ENCODE measurements at regions not wholly inside any gene's neighbourhood (a gene's known extent, or its start where the extent isn't known, plus 50 kb on each side); places are given as distances from the start of the nearest gene placed in this dataset.
A peak's percentile ranks its signal among the peaks of the same experiment; 100 is the strongest.

GRCh38 chr14:95466506-95466905 is 49.9 kb downstream of the SYNE3 start:
- DNase-seq, result no peak

DNA sequence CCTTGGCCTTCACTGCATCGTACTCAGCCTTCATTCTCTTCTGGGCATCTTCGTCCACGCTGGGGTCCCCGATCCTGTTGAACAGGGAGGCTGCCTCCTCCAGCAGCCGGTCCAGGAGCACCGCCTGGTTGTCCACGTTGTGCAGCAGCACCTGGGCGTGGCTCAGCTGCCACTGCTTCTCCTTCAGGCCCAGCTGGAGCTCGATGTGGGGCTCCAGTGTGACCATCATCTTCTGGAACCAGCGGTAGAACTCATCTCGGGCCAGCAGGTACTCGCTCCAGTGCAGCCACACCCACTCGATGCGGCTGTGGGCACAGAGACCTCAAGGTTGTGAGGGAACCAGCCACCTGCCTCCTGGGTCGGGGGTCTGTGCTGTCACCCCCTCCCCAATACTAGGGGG is 50.5 kb downstream of the SYNE3 start:
- no peak for DNase-seq

DNA sequence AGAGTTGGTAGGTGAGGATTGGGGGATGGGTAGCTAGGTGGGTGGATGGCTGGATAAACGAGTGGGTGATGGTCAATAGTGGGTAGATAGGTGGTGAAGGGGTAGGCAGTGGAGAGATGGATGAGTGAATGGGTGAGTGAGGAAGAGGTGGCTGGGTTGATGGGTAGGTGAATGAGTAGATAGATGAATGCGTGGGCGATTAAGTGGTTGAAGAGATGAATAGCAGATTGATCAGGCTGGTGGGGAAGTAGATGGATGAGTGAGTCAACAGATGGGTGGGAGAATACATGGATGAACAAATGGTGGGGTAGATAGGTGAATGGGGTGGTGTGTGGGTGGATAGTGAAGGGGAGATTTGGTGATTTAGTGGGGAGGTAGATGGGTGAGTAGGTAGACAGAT is 51.1 kb downstream of the SYNE3 start:
- no peak for DNase-seq

DNA sequence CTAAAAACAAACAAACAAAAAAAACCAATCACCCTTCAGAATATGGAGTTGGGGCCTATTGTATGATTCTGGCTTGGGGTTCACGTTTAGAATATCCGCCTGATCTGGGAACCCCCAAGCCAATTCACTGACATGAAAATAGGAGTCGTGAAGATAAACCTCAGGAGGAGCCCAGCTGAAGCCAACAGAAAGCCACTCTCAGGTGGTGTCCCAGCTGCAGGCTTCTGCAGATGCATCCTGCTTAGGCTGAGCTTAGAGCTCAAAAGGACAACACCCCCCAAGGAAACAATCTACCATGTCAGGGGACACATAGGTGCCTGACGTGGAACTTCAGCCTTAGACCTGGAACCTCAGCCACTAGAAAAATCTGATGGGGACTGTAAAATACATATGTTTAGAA is 51.9 kb downstream of the SYNE3 start:
- no peak for DNase-seq

DNA sequence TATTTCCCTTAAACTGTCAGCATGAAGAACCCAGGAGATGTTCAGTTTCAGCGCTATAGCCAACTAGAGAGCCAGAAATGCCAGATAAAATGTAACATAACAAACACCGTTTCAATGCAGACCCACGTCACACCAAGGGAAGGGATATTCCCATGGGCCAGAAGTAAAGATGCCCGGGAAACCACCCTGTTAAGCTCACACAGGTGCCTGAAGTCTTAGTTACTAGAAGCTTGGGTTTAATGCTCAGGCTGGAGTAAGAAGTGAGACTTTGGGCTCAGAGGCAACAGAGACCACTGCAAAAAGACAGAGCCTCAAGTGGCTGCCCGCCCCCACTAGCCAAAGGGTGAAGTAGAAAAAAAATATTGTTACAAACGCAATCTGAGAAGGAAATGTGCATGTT is 52.3 kb downstream of the SYNE3 start:
- no peak for DNase-seq

DNA sequence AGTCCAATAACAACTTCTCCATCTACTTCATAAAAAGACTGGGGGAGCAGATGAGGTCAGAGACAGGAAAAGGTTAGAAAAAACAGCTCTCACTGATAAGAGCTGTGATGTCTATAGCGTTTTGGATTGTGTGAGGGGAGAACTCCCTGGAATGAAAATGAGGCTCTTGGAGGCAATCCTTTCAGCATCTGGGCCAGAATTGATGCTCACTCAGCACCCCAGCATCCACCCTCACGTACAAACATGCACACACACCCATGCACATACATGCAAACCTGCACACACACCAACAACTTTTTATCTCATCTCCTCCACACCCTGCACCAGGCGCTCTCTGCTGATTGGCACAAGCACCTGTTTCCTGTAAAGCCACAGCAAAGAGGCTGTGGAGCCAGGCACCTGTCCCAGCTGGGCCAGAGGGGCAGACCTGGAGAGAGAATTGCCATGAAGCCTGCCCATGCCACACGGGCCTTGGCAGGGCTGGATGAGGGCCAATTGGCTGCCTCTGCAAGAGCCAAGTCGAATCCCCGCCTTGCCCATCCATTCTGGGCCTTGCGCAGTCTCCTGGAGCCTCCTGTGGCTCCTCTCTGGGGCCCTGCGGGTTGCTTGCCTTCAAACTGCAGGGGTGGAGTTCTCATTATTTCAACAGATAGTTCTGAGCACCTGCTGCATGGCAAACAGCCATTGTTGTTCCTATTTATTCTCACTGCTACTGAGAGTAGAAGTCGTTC is 53.1 kb downstream of the SYNE3 start:
- peak; percentile 36 for DNase-seq

GRCh38 chr14:95462491-95462890 is 54.0 kb downstream of the SYNE3 start:
- DNase-seq, result no peak

DNA sequence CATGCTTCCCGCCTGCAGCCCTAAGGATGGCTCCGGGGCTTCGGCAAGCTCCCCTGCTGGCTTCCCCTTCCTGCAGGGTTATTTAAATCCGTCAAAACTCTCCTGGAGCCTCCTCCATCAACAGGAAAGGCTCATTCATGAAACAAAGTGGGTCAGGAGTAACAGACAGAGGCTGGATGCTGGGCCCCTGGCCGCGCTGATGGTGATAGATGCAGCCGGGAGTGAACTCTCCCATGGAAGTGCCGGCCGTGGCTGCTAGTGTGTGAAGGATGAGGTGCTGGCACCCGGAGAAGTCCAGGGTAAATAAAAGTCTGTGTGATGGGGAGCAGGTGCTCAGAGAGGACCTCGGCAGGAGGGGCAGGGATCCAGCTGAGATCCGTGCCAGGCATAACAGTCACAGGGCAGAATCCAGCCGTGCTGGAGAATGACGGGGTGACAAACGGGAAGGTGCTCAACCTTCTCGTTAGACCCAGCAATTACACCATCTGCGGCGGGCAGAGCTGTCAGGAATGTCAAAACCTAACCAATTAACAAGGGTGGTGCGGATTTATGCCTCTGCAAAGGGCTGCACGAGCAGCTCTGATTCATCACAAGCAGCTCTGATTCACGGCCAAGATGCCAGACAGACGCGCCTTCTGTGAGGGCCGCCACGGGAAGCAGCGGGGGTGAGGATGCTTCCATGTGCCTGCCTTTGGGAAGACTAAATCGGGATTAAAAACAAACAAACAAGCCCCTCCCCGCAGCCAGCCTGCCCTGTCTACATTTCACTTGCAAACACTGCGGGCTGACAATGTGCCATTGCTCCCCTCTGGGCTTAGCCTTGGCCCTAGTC is 55.6 kb downstream of the SYNE3 start:
- no peak for DNase-seq

GRCh38 chr14:95458906-95459305 is 57.5 kb downstream of the SYNE3 start:
- no peak for DNase-seq

DNA sequence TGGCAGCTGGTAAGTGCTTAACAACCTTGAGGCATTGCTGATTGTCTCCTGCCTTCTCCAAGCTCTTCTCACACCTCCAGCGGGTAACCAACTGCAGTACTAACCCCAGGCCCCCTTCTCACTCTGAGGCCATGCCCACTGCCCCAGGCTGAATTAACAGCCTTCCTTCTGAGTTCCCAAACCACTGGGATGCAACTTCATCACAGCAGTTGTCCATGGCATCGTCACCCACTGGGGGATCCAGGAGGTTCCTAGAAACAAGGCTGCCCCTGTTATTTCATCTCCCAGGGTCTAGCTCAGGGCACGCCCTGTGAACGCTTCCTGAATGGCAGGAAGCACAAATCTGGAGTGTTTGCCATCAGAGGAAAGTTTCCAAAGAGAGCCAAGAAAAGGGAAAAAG is 58.0 kb downstream of the SYNE3 start:
- no peak for DNase-seq

DNA sequence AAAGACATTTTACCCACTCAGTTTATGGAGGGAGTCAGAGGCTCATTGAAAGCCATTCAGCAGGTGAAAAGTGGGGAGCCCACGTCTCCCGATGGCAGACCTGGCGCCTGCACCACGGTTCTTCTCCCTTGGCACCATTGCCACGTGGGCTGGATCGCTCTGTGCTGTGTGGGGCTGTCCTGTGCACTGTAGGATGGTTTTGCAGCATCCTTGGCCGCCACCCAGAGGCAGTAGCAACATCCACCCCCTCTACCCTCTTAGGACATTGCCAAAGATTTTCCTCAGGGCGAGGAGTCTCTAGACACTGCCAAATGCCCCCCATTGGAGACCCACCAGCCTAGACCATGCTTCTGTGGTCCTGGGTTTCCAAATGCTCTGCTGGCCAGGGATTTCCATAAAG is 60.2 kb downstream of the SYNE3 start:
- no peak for DNase-seq

GRCh38 chr14:95455246-95455645 is 61.2 kb downstream of the SYNE3 start:
- no peak for DNase-seq

GRCh38 chr14:95453713-95453980 is 62.8 kb downstream of the SYNE3 start:
- no peak for DNase-seq

- DNase-seq, result no peak
Measured at GRCh38 chr14:95452893-95453712, 63.3 kb downstream of the SYNE3 start.

DNA sequence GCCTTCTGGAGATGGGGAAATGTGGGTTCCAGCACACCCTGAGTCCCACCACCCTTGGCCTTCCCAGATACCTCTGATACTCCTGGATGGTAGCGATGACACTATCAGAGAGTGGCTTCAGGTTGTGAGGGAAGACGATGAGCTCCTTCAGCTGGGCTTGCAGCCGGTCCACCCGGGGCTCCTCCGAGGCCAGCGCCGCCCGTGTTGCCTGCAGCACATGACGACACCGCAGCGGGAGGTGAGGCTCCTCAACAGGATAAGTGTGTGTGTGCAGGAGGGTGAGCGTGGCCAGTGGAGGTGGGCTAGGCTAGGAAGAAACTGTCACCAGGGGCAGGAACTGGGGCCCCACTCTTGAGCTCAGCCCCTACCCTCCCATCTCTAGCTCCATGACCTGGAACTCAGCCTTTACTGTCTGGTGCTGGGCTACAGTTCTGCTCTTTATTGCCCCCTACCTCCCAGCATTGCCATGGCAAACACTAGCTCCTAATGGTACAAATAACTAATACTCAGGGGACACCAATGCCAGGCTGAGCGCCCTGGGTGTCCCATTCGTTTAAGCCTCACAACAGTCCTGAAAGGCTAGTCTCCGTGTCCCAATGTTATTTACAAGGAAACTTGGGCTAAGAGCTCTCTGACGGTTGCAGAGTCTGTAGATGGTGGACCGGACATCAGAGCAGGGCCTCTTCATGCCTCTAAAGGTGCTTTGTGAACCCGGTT is 64.1 kb downstream of the SYNE3 start:
- no peak for DNase-seq

- no peak for DNase-seq
Measured at GRCh38 chr14:95449131-95449530, 67.3 kb downstream of the SYNE3 start.

DNA sequence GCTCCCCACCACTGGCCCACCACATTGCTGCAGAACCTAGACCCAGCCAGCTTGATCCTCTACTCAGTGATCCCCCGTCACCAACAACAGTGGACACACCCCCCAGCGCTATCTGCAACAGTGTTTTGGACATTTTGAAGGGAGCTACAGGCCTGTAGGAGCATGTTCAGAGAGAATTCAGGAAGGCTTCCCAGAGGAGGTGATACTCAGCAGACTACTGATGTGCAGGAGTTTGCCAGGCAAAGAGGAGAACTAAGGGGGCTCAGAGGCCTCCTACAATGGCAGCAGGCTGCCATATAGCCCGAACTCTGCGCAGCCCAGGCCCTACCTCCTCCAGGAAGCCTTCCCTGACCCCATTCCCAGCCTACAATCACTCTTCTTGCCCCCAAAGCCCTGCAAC is 70.0 kb downstream of the SYNE3 start:
- DNase-seq, result no peak

DNA sequence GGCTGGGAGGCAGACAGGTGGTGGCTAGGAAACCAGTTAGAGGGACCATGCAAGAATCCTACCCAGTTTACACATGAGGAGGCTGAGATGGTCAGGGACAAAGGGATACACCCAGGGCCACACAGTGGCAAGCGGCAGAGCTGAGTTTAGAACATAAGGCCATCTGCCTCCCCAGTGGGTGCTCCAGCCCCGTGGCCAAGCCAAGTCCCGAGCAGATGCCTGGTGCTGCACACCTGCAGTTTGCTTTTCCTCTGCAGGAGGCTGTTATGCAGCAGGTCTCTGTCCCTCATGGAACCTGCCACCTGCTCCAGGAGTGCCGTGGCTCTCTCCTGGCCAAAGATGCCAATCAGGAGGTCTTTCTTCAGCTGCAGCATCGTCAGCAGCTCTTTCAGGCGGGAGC is 70.8 kb downstream of the SYNE3 start:
- DNase-seq, result no peak

- no peak for DNase-seq
Measured at GRCh38 chr14:95445161-95445560, 71.3 kb downstream of the SYNE3 start.

GRCh38 chr14:95444132-95445129 is 72.0 kb downstream of the SYNE3 start:
- DNase-seq, result no peak

DNA sequence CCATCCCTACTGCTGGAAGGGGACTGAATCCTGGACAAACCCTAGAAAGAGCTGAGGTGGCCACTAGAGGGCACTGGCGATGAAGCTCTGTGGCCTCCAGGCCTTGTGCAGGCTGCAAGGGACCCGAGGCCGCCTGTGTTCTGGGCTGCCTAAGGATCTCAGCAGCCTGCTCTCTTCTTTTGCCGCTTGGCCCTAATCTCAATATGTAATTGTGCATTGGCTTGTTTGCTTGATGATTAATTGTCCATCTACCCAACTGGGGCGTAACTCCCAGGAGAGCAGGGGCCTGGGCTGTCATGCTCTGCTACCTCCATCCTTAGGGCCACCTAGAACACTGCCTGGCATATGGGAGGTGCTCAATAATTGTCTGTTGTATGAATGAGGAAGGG is 73.8 kb downstream of the SYNE3 start:
- DNase-seq, result peak; percentile 70
